Head of caudate nucleus (tissue), 42 donors: ENCODE measurements at regions not wholly inside any gene's neighbourhood (a gene's known extent, or its start where the extent isn't known, plus 50 kb on each side); places are given as distances from the start of the nearest gene placed in this dataset.

Experiments
- DNase-seq, 42 donors: peaks; one replicate each; pipeline versions ENCODE4 v3.0.0 to v3.0.0-alpha.2; 2020 to 2021; ENCODE audit warnings: mixed read lengths in 7 of 42
- intact Hi-C: fragments of 100-400 bp; cut with DNase I; formaldehyde crosslinking; loops from one replicate; pipeline ENCODE4 v1.15.0; 2022

DNA sequence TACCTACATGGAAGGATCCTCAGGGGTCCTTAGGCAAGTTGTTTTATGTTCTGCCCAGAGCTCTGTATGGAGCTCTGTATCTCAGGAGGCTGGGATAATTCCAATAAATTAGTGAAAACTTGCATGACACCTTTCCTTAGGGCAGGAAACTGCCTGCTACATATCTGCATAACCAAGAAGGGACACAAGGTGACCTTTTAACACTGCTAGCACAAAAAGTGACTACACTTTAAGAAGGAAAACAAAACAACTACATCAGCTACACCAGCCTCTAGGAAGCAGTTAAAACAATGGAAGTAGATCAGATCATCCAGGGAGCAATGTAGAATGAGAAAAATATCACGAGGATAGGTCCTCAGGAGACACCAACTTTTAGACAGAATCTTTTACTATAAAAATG is 93.9 kb downstream of the TNFSF18 start:
- no peak for DNase-seq
- intact Hi-C loops: no loop called here

- intact Hi-C loops: no loop called here
- DNase-seq: no peak
Measured at GRCh38 chr1:172957491-172957890, 93.2 kb downstream of the TNFSF18 start.

GRCh38 chr1:172959571-172959970 is 91.2 kb downstream of the TNFSF18 start:
- no peak for DNase-seq
- intact Hi-C loops: no loop called here

DNA sequence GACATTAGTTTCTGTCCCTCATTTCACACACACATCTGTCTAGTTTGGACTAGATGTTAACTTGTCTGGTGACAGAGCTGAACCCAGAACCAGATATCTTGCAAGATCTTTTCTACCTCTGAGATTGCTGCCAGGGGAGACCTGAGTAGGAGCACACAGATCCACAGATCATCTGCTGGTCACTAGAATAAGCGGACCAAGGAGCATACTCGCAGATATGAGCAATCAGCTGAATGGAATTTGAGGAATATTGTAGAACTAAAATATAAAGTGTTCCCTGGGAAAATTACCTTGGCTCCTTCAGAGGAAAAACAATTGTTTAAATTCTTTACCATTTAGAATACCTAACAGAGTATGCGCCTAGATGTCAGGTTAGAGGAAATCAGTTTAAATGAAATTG is 90.7 kb downstream of the TNFSF18 start:
- intact Hi-C loops: no loop called here
- DNase-seq: no peak

DNA sequence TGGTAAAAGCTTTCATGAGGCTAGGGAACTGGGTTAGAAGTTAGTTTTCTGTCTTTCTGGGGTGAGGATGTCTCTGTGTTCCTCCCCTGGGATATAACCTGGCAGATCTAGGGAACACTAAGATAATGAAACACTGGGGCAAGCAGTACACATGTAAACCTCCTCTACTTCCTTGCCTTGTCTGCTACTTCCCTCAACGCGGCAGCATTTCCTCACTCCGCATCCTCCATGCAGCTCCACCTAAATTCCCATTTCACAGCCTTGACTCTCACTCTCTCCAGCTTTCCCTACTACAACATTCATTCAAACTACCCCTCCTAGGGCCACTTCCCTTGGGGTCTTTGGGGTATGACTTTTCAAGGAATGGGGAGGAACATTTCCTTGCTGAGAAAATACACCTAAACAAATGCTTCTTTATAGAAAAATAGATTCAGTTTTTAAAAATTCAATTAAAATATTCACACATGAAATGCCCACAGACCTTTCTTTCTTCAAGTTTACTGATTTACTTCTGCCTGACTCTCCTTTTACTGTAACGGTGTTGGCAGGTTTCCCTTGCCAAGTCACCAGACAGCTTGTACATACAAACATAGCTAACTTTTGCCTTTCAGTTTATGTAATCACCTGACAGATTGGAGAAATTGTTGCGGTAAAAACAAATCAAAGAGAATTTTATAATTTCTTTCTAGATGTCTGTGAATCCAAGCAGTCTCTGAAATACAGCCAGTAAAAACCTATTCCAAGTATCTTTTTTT is 90.1 kb downstream of the TNFSF18 start:
- intact Hi-C loops: no loop called here

GRCh38 chr1:172964864-172965263 is 85.9 kb downstream of the TNFSF18 start:
- intact Hi-C loops: no loop called here
- no peak for DNase-seq

More for the DNA sequence above, 90.1 kb downstream of the TNFSF18 start:
- DNase-seq: no peak

DNA sequence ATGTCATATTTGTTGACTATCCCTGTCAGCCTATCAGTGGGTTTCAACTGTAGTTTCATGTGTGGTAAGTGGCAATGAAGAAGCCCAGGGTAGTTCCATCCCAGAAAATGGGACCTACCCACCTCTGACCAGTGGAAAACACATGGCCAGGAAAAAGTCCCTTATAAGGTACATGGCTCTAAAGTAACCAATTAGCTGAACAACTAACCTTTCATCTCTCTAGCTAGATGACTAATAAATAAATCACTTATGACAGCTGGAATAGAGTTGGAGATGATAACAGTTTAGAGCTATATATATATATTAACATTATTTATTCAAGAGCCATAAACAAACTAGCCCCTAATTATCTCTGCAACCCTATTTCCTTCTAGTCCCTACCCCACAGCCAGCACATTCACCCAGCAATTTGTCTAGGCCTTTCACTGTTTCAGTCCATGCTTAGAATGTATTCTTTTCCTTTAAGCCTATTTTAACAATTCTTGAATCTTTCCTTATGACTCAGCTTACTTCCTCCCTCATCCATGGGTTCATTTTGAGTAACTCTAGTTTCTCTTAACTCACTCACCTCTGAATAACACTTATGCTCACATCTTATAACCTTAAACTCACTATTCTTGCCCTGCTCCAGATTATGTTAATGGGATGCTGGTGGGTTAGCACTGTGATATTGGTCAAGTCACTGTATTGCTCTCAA is 83.7 kb downstream of the TNFSF18 start:
- intact Hi-C loops: no loop called here
- DNase-seq: no peak

DNA sequence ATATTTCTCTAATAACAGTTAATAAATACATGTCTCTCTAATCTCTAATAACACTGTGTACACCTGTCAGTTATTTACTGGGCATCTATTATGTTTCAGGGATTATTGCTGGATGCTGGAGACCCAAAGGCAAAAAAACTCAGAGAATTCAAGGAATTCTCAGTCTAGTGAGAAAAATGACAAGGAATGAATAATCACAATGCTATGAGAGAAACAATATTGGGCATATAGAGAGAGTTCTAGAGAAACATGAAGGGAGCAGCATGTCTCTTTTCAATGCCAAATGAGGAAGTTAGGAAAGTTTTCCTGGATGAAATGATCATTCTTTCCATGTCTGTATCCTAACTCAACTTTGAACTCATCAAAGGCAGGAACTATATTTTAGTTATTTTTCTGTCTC is 82.8 kb downstream of the TNFSF18 start:
- intact Hi-C loops: no loop called here

DNA sequence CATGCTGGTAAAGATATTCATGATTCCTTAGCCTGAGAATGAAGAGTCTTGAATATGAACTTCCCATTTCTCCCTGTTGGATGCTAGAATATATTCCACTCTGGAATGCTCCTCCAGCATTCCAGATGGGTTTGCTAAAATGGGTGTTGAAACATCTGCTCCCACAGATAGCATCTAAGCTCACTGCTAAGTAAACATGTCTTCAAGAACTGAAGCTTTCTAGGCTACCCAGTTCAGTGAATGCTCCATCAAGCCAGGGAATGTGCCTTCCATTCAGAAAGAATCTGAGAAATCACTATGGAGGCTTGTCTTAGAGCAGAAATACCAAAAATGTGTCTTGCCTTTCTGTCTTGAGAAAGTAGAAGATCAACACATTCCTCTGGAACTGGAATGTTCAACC is 81.1 kb downstream of the TNFSF18 start:
- intact Hi-C loops: no loop called here
- DNase-seq: no peak

More for the DNA sequence above, 82.8 kb downstream of the TNFSF18 start:
- no peak for DNase-seq

DNA sequence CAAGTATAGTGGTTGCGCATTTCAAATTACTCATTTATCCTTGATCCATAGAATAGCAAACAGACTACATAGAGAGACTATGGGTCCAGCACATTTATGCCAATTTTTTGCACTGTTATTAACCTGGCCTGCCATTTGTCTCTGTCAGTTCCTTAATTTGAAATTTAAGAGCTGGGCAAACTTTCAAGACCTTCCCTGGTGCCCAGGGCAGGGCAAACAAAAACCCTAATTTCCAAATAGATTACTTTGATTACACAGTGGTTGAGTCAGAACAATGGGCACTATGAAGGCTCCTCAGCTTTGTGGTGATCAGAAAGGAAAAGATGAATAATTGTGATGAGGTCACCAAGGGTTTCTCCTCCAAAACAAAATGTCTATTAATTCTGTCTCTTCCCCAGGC is 80.6 kb downstream of the TNFSF18 start:
- DNase-seq: no peak
- intact Hi-C loops: no loop called here

- intact Hi-C loops: no loop called here
Measured at GRCh38 chr1:172971241-172971640, 79.5 kb downstream of the TNFSF18 start.

GRCh38 chr1:172972258-172972657 is 78.5 kb downstream of the TNFSF18 start:
- intact Hi-C loops: no loop called here

More at GRCh38 chr1:172971241-172971640, 79.5 kb downstream of the TNFSF18 start:
- DNase-seq: no peak

DNA sequence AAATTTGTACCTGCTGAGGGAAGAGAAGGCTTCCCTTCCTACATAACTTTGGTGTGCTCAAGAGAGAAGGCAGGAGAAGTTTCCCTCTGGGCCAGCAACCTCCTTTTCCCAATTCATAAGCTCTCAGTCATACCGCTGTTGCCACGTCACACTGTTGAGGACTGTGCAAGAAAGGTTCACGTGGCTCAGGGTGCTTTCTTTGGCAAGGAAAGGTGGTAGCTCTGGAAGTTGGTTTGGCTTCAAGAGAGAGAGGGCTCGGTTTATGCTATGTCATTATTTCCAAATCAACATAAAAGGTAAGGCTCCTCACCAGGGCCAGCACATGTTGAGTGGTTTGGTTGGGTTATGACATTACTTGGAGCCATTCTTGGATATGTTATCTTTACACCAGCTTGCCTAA is 77.3 kb downstream of the TNFSF18 start:
- no peak for DNase-seq
- intact Hi-C loops: no loop called here

More at GRCh38 chr1:172972258-172972657, 78.5 kb downstream of the TNFSF18 start:
- no peak for DNase-seq

DNA sequence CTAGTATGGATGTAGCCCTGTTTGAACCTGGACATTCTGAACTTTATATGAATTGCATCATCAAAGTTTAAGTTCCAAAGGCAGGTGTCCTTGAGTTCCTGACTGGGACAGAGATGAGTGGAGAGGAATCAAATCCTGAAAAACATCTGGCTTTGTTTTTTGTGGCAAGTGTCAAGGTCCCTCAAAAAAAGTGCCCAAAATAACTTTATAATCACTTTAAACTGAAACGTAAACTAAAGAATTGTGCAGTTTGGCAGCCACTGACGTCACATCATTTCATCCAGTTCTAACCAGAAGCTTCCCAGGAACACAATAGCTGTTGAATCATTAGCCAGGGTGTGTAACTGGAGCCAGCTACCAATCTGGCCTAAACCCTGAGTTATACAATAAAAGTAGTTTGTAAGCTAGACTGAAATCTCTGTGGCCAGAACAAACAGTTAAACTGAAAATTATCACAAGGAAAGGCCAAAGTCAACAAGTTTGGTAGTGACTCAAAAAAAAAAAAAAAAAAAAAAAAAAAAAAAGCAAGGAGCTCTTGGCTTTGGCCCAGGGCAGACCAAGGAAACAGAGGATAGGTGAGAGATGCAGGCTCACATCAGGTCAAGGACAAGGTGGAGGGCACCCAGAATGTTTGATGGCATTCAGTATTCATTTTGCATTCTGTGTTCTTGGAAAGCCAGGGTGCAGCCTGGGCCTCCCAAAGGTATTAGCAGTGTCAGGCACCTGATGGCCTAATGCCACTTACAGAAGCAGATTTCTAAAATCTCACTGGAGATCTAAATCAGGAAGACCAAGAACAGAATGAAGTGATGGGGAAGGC is 74.3 kb downstream of the TNFSF18 start:
- no peak for DNase-seq
- intact Hi-C loops: no loop called here

DNA sequence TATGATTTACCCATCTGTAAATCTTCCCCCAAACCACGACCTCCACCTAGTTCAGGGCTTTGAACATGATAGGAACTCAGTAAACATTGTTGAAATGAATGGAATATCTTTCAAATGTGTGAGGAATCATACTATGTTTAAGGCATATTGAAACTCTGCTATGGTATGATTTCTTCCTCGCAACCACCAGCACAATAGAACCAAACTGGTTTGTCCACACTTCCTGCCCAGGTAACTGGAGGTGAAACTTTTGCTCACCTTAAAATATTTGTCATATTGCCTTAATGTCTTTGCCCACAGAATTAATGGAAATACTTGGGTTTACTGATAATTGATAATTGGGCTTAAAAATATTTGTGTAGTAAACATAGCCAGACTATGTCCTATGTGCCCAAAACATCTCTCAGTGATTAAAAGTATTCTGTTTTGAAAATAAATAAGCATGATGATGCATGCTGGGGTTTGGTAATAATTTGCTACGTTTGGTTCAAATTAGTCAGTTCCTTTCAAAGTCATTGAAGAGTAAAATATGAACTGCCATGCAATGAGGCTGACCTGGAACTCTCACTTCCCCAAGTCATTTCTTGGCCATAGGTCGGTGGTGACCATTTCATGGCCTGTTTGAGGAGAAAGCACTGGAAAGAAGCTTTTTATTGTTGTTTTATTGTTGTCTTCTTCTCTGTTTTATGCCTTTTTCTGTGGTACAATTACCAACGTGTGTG is 73.3 kb downstream of the TNFSF18 start:
- intact Hi-C loops: no loop called here
- DNase-seq: no peak

- DNase-seq: no peak
- intact Hi-C loops: no loop called here
Measured at GRCh38 chr1:172978595-172978994, 72.1 kb downstream of the TNFSF18 start.

GRCh38 chr1:172979828-172980227 is 70.9 kb downstream of the TNFSF18 start:
- no peak for DNase-seq
- intact Hi-C loops: no loop called here

- intact Hi-C loops: no loop called here
- DNase-seq: no peak
Measured at GRCh38 chr1:172980456-172980855, 70.3 kb downstream of the TNFSF18 start.

DNA sequence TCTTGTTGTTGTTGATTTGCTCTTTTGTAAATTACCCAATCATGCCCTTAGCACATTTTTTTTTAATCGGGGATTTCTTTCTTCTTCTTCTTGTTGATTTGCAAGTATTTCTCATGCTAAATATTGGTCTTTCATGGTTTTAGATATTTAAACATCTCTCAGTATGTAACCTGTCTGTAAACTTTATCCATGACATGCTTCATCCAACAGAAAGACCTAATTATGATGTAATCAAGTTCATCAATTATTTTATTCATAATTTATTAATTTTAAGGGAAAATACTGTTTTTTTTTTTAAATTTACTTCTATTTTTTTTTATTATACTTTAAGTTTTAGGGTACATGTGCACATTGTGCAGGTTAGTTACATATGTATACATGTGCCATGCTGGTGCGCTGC is 69.8 kb downstream of the TNFSF18 start:
- intact Hi-C loops: no loop called here
- no peak for DNase-seq
